ENCODE measurements at regions not wholly inside any gene's neighbourhood (a gene's known extent, or its start where the extent isn't known, plus 50 kb on each side); places are given as distances from the start of the nearest gene placed in this dataset.

DNA sequence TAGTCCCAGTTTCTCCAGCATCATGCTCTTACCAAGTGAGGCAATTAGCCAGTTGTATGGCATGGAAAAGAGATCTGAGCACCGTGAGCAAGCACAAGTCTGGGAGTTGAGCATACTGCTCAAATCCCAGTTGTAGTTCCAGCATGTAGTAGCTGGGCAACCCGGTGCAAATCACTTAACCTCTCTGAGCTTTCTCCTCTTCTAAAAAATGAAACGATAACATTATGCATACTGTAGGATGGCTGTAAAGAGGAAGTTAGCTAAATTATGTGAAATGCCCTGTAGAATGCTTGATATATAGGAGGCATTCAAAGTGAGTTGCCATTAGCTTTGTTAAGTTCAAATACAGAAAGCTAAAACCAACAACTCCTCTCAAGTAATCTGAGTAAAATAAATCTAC is 164.0 kb upstream of the ZEB2 start:
- TF ChIP-seq EZH2 (IDR thresholded peaks at IDR 0.05; ENCODE audit: borderline replicate concordance, low read depth, low read length, poor library complexity, severe bottlenecking) = no peak
- TF ChIP-seq, protein P1, sequence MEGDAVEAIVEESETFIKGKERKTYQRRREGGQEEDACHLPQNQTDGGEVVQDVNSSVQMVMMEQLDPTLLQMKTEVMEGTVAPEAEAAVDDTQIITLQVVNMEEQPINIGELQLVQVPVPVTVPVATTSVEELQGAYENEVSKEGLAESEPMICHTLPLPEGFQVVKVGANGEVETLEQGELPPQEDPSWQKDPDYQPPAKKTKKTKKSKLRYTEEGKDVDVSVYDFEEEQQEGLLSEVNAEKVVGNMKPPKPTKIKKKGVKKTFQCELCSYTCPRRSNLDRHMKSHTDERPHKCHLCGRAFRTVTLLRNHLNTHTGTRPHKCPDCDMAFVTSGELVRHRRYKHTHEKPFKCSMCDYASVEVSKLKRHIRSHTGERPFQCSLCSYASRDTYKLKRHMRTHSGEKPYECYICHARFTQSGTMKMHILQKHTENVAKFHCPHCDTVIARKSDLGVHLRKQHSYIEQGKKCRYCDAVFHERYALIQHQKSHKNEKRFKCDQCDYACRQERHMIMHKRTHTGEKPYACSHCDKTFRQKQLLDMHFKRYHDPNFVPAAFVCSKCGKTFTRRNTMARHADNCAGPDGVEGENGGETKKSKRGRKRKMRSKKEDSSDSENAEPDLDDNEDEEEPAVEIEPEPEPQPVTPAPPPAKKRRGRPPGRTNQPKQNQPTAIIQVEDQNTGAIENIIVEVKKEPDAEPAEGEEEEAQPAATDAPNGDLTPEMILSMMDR (conservative IDR thresholded peaks at IDR 0.05; ENCODE audit: low read depth, low read length) = no peak
- Histone ChIP-seq H3K4me3 (ENCODE audit: low read depth, low read length, poor library complexity, severe bottlenecking) (no peak overlapping the region), H3K27ac (ENCODE audit: low read depth, low read length, poor library complexity, severe bottlenecking) (no peak overlapping the region), H3K36me3 (ENCODE audit: insufficient read depth, low read length, poor library complexity, severe bottlenecking) (no peaks in the 10 kb centered on the region), H3K4me1 (ENCODE audit: insufficient read depth, low read length, poor library complexity, severe bottlenecking) (no peaks in the 10 kb centered on the region), H3K9me3 (ENCODE audit: low read depth, low read length, poor library complexity, severe bottlenecking) (no peaks in the 10 kb centered on the region), H3K27me3 (replicated peaks; ENCODE audit: insufficient read depth, low read depth, low read length, poor library complexity) (no peaks in the 10 kb centered on the region)
- CTCF ChIA-PET = no interaction called here
- BruUV-seq (replicated peaks) = no TSS peak
- no peak for DNase-seq (ENCODE audit: low spot score)
- intact Hi-C loops (cut with micrococcal nuclease; ENCODE audit: unreplicated experiment) = no loop called here
- POLR2A ChIA-PET (ENCODE audit: low non-redundant PET) = no interaction called here

DNA sequence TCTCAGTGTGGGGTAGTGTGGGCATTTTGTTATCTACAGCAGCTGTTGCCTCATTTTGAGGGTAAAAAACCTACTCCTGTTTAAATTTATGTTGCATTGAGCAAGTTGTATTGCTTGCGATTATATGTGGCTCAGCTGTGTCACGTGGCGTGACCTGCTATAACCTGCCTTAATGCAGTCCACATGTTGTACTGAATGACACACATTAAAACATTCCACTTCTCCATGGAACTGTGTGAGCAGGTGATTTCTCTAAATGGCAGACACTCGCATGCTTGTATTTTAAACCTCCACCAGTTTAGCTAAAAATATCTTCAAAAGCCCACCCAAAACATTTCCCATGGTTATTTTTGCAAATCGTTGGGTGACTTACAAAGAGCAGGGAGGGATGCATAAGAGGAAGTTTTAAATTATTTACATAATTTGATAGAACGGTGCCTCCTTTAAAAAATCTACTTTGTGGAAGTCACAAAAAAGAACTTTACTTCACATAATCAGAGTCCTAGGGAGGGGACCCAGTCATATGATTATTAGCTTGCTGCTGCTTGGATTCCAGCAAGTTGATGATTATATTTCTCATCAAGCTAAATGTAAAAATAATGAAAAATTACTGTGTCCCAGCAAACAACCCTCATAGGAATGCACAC is 163.3 kb upstream of the ZEB2 start:
- TF ChIP-seq, protein P1 (conservative IDR thresholded peaks at IDR 0.05; ENCODE audit: low read depth, low read length) = no peak
- TF ChIP-seq EZH2 (IDR thresholded peaks at IDR 0.05; ENCODE audit: borderline replicate concordance, low read depth, low read length, poor library complexity, severe bottlenecking) = no peak
- no peak overlapping the region for H3K4me3 ChIP-seq (ENCODE audit: low read depth, low read length, poor library complexity, severe bottlenecking)
- ChIA-PET POLR2A (ENCODE audit: low non-redundant PET) (no interaction called here), CTCF (no interaction called here)
- DNase-seq (ENCODE audit: low spot score) = no peak
- H3K27ac ChIP-seq (ENCODE audit: low read depth, low read length, poor library complexity, severe bottlenecking) = no peak overlapping the region
- H3K27me3 ChIP-seq (replicated peaks; ENCODE audit: insufficient read depth, low read depth, low read length, poor library complexity) = no peaks in the 10 kb centered on the region
- intact Hi-C loops (cut with micrococcal nuclease; ENCODE audit: unreplicated experiment) = no loop called here
- no peaks in the 10 kb centered on the region for H3K9me3 ChIP-seq (ENCODE audit: low read depth, low read length, poor library complexity, severe bottlenecking)
- H3K36me3 ChIP-seq (ENCODE audit: insufficient read depth, low read length, poor library complexity, severe bottlenecking) = no peaks in the 10 kb centered on the region
- no TSS peak for BruUV-seq (replicated peaks)
- no peaks in the 10 kb centered on the region for H3K4me1 ChIP-seq (ENCODE audit: insufficient read depth, low read length, poor library complexity, severe bottlenecking)

DNA sequence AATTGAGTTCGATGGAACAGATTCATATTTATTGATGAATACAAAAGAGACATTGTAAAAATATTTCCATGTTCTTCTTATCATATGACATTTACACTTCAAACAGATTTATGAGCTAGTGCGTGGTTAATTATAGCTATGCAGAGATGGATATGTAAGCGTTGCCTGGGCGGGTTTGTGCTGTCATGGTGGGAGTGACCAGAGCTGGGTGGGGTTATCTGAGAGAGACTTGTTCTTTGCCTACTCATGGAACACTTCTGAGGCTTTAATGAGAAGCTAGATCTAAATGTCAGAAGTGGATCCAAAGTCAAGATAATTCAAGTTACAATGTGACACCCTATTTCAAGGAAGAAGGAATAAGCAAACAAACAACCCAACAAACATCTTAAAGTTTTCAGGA is 162.3 kb upstream of the ZEB2 start:
- intact Hi-C loops (cut with micrococcal nuclease; ENCODE audit: unreplicated experiment) = no loop called here
- CTCF ChIA-PET = no interaction called here
- H3K4me1 ChIP-seq (ENCODE audit: insufficient read depth, low read length, poor library complexity, severe bottlenecking) = no peaks in the 10 kb centered on the region
- BruUV-seq (replicated peaks) = no TSS peak
- H3K27ac ChIP-seq (ENCODE audit: low read depth, low read length, poor library complexity, severe bottlenecking) = no peak overlapping the region
- TF ChIP-seq EZH2 (IDR thresholded peaks at IDR 0.05; ENCODE audit: borderline replicate concordance, low read depth, low read length, poor library complexity, severe bottlenecking) = no peak
- TF ChIP-seq, protein P1 (conservative IDR thresholded peaks at IDR 0.05; ENCODE audit: low read depth, low read length) = no peak
- H3K4me3 ChIP-seq (ENCODE audit: low read depth, low read length, poor library complexity, severe bottlenecking) = no peak overlapping the region
- no peaks in the 10 kb centered on the region for H3K9me3 ChIP-seq (ENCODE audit: low read depth, low read length, poor library complexity, severe bottlenecking)
- no peaks in the 10 kb centered on the region for H3K36me3 ChIP-seq (ENCODE audit: insufficient read depth, low read length, poor library complexity, severe bottlenecking)
- no peaks in the 10 kb centered on the region for H3K27me3 ChIP-seq (replicated peaks; ENCODE audit: insufficient read depth, low read depth, low read length, poor library complexity)
- POLR2A ChIA-PET (ENCODE audit: low non-redundant PET) = no interaction called here
- no peak for DNase-seq (ENCODE audit: low spot score)
